ENCODE measurements at regions not wholly inside any gene's neighbourhood (a gene's known extent, or its start where the extent isn't known, plus 50 kb on each side); places are given as distances from the start of the nearest gene placed in this dataset.

DNA sequence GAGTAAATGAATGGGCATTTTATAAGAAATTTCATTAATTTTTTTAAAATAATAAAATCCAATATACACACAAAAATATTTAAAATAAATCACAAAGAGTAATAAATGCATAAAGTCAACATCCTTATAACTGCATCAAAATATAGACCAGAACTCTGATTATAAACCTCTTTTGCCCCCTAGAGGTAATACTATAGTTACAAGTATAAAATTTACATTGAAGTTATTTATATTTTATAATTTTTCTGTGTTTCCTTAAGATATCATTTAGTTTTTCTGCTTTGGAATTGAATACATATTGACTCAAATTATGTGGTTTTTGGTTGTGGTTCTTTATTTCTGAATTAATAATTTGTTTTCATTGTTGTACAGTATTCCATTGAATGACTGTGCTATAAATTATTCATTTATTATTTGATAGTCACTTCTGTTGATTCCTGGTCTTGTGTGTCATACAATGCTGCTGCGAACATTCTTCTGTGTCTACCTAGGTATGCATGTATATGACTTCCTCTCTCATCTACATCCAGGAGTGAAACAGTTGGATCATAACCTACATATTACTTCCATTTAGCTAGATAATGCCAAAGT is 673.6 kb downstream of the IPMK start:
- TF ChIP-seq, protein P1, sequence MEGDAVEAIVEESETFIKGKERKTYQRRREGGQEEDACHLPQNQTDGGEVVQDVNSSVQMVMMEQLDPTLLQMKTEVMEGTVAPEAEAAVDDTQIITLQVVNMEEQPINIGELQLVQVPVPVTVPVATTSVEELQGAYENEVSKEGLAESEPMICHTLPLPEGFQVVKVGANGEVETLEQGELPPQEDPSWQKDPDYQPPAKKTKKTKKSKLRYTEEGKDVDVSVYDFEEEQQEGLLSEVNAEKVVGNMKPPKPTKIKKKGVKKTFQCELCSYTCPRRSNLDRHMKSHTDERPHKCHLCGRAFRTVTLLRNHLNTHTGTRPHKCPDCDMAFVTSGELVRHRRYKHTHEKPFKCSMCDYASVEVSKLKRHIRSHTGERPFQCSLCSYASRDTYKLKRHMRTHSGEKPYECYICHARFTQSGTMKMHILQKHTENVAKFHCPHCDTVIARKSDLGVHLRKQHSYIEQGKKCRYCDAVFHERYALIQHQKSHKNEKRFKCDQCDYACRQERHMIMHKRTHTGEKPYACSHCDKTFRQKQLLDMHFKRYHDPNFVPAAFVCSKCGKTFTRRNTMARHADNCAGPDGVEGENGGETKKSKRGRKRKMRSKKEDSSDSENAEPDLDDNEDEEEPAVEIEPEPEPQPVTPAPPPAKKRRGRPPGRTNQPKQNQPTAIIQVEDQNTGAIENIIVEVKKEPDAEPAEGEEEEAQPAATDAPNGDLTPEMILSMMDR (IDR thresholded peaks at IDR 0.05) = no peak; the same call in 1 of the 2 replicates
- TF ChIP-seq, protein P2, sequence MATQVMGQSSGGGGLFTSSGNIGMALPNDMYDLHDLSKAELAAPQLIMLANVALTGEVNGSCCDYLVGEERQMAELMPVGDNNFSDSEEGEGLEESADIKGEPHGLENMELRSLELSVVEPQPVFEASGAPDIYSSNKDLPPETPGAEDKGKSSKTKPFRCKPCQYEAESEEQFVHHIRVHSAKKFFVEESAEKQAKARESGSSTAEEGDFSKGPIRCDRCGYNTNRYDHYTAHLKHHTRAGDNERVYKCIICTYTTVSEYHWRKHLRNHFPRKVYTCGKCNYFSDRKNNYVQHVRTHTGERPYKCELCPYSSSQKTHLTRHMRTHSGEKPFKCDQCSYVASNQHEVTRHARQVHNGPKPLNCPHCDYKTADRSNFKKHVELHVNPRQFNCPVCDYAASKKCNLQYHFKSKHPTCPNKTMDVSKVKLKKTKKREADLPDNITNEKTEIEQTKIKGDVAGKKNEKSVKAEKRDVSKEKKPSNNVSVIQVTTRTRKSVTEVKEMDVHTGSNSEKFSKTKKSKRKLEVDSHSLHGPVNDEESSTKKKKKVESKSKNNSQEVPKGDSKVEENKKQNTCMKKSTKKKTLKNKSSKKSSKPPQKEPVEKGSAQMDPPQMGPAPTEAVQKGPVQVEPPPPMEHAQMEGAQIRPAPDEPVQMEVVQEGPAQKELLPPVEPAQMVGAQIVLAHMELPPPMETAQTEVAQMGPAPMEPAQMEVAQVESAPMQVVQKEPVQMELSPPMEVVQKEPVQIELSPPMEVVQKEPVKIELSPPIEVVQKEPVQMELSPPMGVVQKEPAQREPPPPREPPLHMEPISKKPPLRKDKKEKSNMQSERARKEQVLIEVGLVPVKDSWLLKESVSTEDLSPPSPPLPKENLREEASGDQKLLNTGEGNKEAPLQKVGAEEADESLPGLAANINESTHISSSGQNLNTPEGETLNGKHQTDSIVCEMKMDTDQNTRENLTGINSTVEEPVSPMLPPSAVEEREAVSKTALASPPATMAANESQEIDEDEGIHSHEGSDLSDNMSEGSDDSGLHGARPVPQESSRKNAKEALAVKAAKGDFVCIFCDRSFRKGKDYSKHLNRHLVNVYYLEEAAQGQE (IDR thresholded peaks at IDR 0.05; ENCODE audit: insufficient read depth in 1 of 2, low read depth in 2 of 2, low read length in 1 of 2) = no peak

Measured in Panc1 (cell line).